Mammary epithelial cell (primary cell): ENCODE measurements at regions not wholly inside any gene's neighbourhood (a gene's known extent, or its start where the extent isn't known, plus 50 kb on each side); places are given as distances from the start of the nearest gene placed in this dataset.

Source experiments
- EZH2 ChIP-seq: IDR thresholded peaks from 2 replicates; pipeline ENCODE4 v1.6.1; 2012; ENCODE audit warnings: low read length, inconsistent platforms, borderline replicate concordance
- TF ChIP-seq, protein P1 (sequence below), 2 donors: IDR thresholded peaks in 1 of 2; conservative IDR thresholded peaks in 1 of 2; 2 replicates each; pipeline ENCODE4 v1.5.1; 2011 to 2012; ENCODE audit warnings: inconsistent platforms in 2 of 2, low read length in 2 of 2, mild to moderate bottlenecking in 2 of 2, control low read depth in 1 of 2, low read depth in 1 of 2; ENCODE audit not compliant: insufficient read depth in 1 of 2; ENCODE audit errors: extremely low read depth in 1 of 2

DNA sequence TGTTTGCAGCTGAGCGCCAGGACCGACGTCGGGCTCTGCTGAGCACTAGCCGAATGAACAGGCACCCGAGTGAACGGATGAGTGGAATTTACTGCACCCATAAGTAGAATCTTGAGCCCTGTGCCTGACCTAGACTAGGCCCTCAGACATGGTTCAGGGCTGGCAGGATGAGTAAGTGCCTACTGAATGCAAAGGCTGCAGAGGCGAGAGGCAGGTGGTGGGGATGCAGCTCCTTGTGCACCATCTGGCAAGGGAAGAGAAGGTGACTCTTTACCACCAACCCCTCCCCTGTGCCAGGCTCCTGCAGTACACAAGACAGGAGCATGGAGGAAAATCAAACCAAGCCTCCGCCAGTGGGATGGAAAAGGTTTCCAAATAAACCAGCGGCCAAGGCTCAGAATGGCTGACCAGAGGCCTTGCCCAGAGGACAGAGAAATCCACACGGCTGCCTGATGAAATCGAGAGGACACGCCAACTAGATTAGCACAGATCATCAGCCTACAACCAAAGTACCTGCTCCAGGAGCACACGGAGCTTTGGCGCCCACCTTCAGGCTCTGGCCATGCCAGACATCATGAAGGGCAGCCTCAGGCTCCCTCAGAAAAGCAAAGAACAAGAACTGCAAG is 141.7 kb upstream of the IQSEC1 start:
- TF ChIP-seq, protein P1, sequence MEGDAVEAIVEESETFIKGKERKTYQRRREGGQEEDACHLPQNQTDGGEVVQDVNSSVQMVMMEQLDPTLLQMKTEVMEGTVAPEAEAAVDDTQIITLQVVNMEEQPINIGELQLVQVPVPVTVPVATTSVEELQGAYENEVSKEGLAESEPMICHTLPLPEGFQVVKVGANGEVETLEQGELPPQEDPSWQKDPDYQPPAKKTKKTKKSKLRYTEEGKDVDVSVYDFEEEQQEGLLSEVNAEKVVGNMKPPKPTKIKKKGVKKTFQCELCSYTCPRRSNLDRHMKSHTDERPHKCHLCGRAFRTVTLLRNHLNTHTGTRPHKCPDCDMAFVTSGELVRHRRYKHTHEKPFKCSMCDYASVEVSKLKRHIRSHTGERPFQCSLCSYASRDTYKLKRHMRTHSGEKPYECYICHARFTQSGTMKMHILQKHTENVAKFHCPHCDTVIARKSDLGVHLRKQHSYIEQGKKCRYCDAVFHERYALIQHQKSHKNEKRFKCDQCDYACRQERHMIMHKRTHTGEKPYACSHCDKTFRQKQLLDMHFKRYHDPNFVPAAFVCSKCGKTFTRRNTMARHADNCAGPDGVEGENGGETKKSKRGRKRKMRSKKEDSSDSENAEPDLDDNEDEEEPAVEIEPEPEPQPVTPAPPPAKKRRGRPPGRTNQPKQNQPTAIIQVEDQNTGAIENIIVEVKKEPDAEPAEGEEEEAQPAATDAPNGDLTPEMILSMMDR (conservative IDR thresholded peaks at IDR 0.05 in 1 of 2, IDR thresholded peaks at IDR 0.05 in 1 of 2; ENCODE audit: extremely low read depth in 1 of 2, insufficient read depth in 1 of 2, low read depth in 1 of 2, low read length in 2 of 2): no peak
- TF ChIP-seq EZH2: no peak
